Uterus (tissue), 2 donors: ENCODE measurements at regions not wholly inside any gene's neighbourhood (a gene's known extent, or its start where the extent isn't known, plus 50 kb on each side); places are given as distances from the start of the nearest gene placed in this dataset.

Experiments used
- CTCF ChIP-seq, 4 experiments: fragments of 200-600 bp in 2 of 4; fragments of 450-650 bp in 2 of 4; sonication (generic) in 2 of 4; IDR thresholded peaks; one replicate each; pipeline ENCODE4 v1.5.1; 2016 to 2019; ENCODE audit warnings: antibody characterized with exemption in 4 of 4, mild to moderate bottlenecking in 2 of 4, moderate library complexity in 1 of 4
- POLR2A ChIP-seq, 2 donors: fragments of 450-650 bp; IDR thresholded peaks; one replicate each; pipeline ENCODE4 v1.6.1; 2016; ENCODE audit warnings: antibody characterized with exemption in 2 of 2, mild to moderate bottlenecking in 1 of 2, moderate library complexity in 1 of 2

- TF ChIP-seq CTCF (IDR thresholded peaks at IDR 0.05) (no peak), POLR2A (IDR thresholded peaks at IDR 0.05) (no peak)
These were observed 594.1 kb upstream of the PKN2 start for GRCh38 chr1:88089961-88090360.
